Panc1 (cell line): ENCODE measurements at regions not wholly inside any gene's neighbourhood (a gene's known extent, or its start where the extent isn't known, plus 50 kb on each side); places are given as distances from the start of the nearest gene placed in this dataset.

Experiments
- ATAC-seq: fragments of 200-7000 bp; cut with Tn5 transposase; 2 replicates; pipeline ENCODE4 v1.9.1; 2020; ENCODE audit warnings: mild to moderate bottlenecking, moderate library complexity
- BruUV-seq: library from RNA; stranded (reverse); fragments of 400-500 nt; replicated peaks from 2 replicates; lab custom pipeline; 2021; lab: Mats Ljungman, UMichigan
- CTCF ChIA-PET: fragments of 300-600 bp; sonication (Branson Sonifier 250); formaldehyde crosslinking; loops from one replicate; lab custom pipeline; 2022; ENCODE audit warnings: antibody characterized with exemption; lab: Charles Lee
- POLR2A ChIA-PET: fragments of 300-600 bp; sonication (Branson Sonifier 250); formaldehyde crosslinking; loops from one replicate; lab custom pipeline; 2022; ENCODE audit warnings: antibody characterized with exemption; lab: Charles Lee
- DNase-seq: peaks from one replicate; pipeline ENCODE4 v3.0.0-alpha.2; 2010; ENCODE audit warnings: low read depth, low spot score
- H3K27ac ChIP-seq: 2 replicates; pipeline ENCODE4 v1.5.1; 2011; ENCODE audit warnings: mild to moderate bottlenecking, low read length, inconsistent platforms
- H3K27me3 ChIP-seq: fragments of 200-500 bp; sonication (Bioruptor generic); 2 replicates; pipeline ENCODE4 v1.6.0; 2014; ENCODE audit warnings: low read length, inconsistent platforms; ENCODE audit not compliant: control insufficient read depth, insufficient read depth
- H3K36me3 ChIP-seq: fragments of 200-500 bp; sonication (Bioruptor generic); 2 replicates; pipeline ENCODE4 v1.5.1; 2014; ENCODE audit warnings: inconsistent platforms, mild to moderate bottlenecking, low read length, moderate library complexity; ENCODE audit not compliant: control insufficient read depth, insufficient read depth
- H3K4me1 ChIP-seq: 2 replicates; pipeline ENCODE4 v1.5.1; 2011; ENCODE audit warnings: inconsistent platforms, mild to moderate bottlenecking, low read length, moderate library complexity; ENCODE audit not compliant: control insufficient read depth, insufficient read depth
- H3K4me3 ChIP-seq, 2 experiments: 2 replicates each; pipeline ENCODE4 v1.5.1; 2011 to 2012; ENCODE audit warnings: low read depth in 2 of 2, low read length in 2 of 2, mild to moderate bottlenecking in 2 of 2, inconsistent platforms in 1 of 2, moderate library complexity in 1 of 2
- H3K9me3 ChIP-seq: fragments of 200-500 bp; sonication (Bioruptor generic); 2 replicates; pipeline ENCODE4 v1.5.1; 2014; ENCODE audit warnings: low read depth, mild to moderate bottlenecking, inconsistent platforms, low read length, moderate library complexity; ENCODE audit not compliant: control insufficient read depth, insufficient read depth
- CTCF ChIP-seq: fragments of 450-650 bp; IDR thresholded peaks from 2 replicates; pipeline ENCODE4 v1.5.1; 2017; ENCODE audit warnings: mild to moderate bottlenecking
- POLR2AphosphoS5 ChIP-seq: IDR thresholded peaks from 2 replicates; pipeline ENCODE4 v1.6.1; 2012; ENCODE audit warnings: mild to moderate bottlenecking, low read depth, low read length, moderate library complexity
- SIN3A ChIP-seq: IDR thresholded peaks from 2 replicates; pipeline ENCODE4 v1.6.1; 2012; ENCODE audit warnings: low read depth, mild to moderate bottlenecking, low read length, moderate library complexity, borderline replicate concordance; ENCODE audit not compliant: insufficient read depth
- TCF7L2 ChIP-seq: IDR thresholded peaks from 2 replicates; pipeline ENCODE4 v1.6.1; 2011; ENCODE audit warnings: mild to moderate bottlenecking, low read depth, low read length, inconsistent platforms
- in situ Hi-C: cut with HindIII; loops from 2 replicates; pipeline ENCODE4 v1.10.0; 2016; ENCODE audit warnings: low sequenced_read_pairs, low pct_unique_long_range_greater_than_20kb
- intact Hi-C: fragments of 100-400 bp; cut with micrococcal nuclease; formaldehyde crosslinking; loops from one replicate; pipeline ENCODE4 v1.10.0; 2022; ENCODE audit not compliant: unreplicated experiment
- TF ChIP-seq, protein P1 (sequence below), 2 experiments: IDR thresholded peaks; 2 replicates each; pipeline ENCODE4 v1.6.1; 2011 to 2012; ENCODE audit warnings: low read depth in 2 of 2, control low read depth in 1 of 2, low read length in 1 of 2, mild to moderate bottlenecking in 1 of 2, moderate library complexity in 1 of 2; ENCODE audit not compliant: insufficient read depth in 1 of 2

DNA sequence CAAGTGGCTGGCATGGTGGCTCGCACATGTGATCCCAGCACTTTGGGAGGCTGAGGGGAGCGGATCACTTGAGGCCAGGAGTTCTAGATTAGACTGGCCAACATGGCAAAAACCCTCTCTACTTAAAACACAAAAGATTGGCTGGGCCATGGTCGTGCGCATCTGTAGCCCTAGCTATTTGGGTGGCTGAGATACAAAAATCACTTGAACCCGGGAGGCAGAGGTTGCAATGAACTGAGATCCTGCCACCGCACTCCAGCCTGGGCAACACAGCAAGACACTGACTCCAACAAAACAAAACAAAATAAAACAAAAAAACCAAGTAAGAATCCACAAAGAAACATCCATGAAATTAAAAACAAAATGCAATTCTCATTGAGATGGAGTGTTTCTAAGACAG lies 630.6 kb downstream of the UQCRFS1 start:
- Histone ChIP-seq H3K4me1 (no peaks in the 10 kb centered on the region), H3K27ac (no peak overlapping the region), H3K27me3 (no peaks in the 10 kb centered on the region), H3K4me3 (no peak overlapping the region), H3K36me3 (no peaks in the 10 kb centered on the region), H3K9me3 (no peaks in the 10 kb centered on the region)
- TF ChIP-seq SIN3A: no peak
- no peak for TF ChIP-seq TCF7L2
- TF ChIP-seq POLR2AphosphoS5: no peak
- no peak for TF ChIP-seq CTCF
- TF ChIP-seq, protein P1, sequence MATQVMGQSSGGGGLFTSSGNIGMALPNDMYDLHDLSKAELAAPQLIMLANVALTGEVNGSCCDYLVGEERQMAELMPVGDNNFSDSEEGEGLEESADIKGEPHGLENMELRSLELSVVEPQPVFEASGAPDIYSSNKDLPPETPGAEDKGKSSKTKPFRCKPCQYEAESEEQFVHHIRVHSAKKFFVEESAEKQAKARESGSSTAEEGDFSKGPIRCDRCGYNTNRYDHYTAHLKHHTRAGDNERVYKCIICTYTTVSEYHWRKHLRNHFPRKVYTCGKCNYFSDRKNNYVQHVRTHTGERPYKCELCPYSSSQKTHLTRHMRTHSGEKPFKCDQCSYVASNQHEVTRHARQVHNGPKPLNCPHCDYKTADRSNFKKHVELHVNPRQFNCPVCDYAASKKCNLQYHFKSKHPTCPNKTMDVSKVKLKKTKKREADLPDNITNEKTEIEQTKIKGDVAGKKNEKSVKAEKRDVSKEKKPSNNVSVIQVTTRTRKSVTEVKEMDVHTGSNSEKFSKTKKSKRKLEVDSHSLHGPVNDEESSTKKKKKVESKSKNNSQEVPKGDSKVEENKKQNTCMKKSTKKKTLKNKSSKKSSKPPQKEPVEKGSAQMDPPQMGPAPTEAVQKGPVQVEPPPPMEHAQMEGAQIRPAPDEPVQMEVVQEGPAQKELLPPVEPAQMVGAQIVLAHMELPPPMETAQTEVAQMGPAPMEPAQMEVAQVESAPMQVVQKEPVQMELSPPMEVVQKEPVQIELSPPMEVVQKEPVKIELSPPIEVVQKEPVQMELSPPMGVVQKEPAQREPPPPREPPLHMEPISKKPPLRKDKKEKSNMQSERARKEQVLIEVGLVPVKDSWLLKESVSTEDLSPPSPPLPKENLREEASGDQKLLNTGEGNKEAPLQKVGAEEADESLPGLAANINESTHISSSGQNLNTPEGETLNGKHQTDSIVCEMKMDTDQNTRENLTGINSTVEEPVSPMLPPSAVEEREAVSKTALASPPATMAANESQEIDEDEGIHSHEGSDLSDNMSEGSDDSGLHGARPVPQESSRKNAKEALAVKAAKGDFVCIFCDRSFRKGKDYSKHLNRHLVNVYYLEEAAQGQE (IDR thresholded peaks at IDR 0.05; ENCODE audit: insufficient read depth in 1 of 2, low read depth in 2 of 2, low read length in 1 of 2): no peak
- intact Hi-C loops (no loop called here), in situ Hi-C loops (no loop called here)
- BruUV-seq: no TSS peak
- POLR2A ChIA-PET: no interaction called here
- ATAC-seq: no peak
- CTCF ChIA-PET: no interaction called here
- DNase-seq: no peak

- Histone ChIP-seq H3K4me1 (no peaks in the 10 kb centered on the region), H3K27ac (no peak overlapping the region), H3K9me3 (no peaks in the 10 kb centered on the region), H3K4me3 (no peak overlapping the region), H3K27me3 (no peaks in the 10 kb centered on the region), H3K36me3 (no peaks in the 10 kb centered on the region)
- in situ Hi-C loops: no loop called here
- intact Hi-C loops: no loop called here
- ATAC-seq: no peak
- BruUV-seq: no TSS peak
- no peak for DNase-seq
- TF ChIP-seq SIN3A (no peak), TCF7L2 (no peak), POLR2AphosphoS5 (no peak), CTCF (no peak)
- TF ChIP-seq, protein P1 (IDR thresholded peaks at IDR 0.05; ENCODE audit: insufficient read depth in 1 of 2, low read depth in 2 of 2, low read length in 1 of 2): no peak
- POLR2A ChIA-PET: no interaction called here
- CTCF ChIA-PET: no interaction called here
These were observed 631.5 kb downstream of the UQCRFS1 start for GRCh38 chr19:28581468-28581770.
